HG03521 (cell line): ENCODE measurements at regions not wholly inside any gene's neighbourhood (a gene's known extent, or its start where the extent isn't known, plus 50 kb on each side); places are given as distances from the start of the nearest gene placed in this dataset.

Experiments
- ATAC-seq: cut with Tn5 transposase; IDR thresholded peaks from one replicate; pipeline ENCODE4 v1.9.1; 2021; ENCODE audit warnings: mild to moderate bottlenecking, moderate library complexity; ENCODE audit not compliant: unreplicated experiment

DNA sequence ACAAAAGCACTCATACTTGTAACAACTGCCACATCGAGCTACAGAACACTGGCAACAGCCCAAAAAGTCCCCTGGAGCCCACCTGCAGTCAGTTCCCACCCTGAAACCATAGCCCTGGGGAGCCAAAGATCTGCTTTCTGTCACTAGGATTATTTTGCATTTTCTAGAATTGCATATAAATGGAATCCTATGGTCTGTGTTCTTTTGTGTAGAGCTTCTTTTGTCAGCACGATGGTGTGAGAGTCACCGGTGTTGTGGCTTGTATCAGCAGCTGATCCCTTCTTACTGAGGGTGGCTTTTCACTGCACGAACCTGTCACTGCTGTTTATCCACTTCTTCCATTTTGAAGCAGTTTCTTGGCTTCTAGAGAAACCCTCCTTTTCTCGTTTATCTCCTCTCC is 60.1 kb upstream of the PRR23E start:
- no peak for ATAC-seq

DNA sequence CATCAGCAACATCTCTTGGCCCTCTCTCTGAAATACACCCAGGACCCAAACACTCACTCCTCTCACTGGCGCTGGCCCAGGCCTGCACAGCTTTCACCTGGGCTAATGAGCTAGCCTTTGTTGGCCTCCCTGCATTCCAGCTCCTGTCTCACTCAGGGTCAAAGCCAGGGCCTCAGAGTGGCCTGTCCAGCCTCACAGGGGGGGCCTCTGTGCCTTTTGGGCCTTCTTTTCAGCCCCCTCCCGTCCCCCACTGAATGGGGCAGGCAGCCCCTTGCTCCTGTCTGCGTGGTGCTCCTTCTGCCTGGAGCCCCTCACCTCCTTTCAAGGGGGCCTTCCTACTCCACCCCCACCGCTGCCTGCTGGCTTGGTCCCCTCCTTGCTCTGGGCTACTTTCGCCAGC is 59.0 kb upstream of the PRR23E start:
- ATAC-seq: no peak

DNA sequence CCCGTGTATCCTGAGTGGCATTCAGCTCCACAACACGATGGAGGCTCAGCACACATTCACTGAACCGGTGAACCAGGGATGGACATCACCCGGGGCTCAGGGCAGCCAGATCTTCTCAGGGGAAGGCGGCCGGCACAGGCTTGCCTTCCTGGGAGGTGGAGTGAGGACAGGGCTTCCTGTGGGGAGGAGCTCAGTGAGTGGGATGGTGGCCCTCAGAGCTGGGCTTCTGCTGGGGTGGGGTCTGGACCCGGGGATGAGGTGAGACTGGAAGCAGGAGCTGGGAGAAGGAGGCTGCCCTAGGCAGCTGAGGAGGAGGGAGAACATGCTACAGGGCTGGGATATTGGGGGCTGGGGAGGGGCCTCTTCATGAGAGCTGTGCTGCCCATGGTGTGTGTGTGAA is 58.5 kb upstream of the PRR23E start:
- no peak for ATAC-seq

DNA sequence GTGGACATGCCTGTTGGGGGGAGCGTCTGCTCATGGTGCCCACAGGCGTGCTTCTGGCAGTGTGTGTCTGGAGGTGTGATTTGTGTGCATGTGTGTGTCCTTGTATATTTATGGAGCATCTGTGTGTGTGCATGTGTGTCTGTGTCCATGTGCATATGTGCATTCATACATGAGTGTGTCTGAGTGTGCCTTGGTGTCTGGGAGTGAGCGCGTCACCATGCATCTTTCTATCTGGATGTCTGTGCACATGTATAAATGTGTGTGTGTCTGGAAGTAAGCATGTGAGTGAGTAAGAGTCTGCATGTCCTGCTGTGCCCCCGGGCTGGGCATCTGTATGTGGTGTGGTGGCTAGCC is 58.1 kb upstream of the PRR23E start:
- ATAC-seq: no peak

DNA sequence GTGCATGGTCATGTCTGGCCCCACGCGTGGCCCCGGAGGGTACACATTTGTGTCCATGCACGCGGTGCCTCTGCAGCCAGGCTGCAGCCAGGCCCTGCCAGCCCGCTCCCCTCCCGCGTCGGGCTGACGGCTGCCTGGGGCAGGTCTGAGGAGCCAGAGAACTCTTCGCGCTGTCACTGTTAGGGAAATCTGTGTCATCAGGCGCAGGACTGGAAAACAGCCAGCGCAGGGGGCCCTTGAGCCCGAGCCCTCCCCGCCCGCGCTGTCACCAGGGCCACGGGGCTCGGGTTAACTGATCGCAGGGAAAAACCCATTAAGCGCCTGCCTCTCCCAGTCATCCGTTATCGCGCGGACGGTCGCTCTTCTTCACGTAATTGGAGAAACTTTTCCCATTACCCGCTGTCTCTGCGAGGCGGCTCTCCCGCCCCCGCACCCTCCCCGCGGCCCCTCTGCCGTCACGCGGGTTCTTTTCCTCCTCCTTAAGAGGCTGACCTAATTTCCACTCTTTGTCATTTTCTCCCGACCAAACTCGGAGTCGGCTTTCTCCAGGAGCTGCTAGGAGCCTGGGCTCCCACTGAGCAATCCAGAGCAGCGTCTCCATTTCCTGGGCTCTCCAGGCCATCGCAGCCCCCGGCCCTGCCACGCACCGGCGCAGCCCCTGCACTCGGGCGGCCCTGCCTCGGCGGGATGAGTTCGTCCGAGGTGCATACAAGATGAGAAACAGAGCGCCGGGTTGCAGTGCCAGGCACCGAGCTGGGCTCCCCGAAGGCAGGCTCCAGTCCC is 57.5 kb upstream of the PRR23E start:
- no peak for ATAC-seq

DNA sequence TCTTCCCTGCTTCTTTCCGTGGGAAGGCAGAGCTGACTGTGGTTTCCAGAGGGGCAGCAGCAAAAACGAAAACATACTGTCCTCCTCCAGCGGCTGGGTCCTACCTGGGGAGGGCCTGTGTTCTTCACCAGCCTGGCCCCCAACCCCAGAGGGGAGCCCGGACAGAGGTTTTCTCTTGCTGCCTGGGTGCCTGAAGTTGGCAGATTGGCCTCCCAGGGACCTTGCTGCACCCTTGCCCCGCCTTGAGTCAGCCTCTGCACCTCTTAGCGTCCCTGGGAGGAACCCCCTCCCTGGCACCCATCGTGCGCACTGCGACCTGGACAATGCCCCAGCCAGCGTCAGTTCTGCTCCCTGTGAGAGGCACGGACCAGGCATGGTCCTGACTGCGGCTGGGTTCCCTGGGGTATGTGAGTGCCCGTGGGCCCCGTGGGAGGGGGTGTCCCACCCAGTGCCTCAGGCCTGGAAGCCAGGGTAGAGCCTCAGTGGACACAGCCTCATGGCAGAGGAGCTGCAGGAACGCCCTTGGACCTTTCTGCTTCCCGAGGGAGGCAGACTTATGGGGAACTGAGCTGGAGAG is 56.8 kb upstream of the PRR23E start:
- no peak for ATAC-seq

DNA sequence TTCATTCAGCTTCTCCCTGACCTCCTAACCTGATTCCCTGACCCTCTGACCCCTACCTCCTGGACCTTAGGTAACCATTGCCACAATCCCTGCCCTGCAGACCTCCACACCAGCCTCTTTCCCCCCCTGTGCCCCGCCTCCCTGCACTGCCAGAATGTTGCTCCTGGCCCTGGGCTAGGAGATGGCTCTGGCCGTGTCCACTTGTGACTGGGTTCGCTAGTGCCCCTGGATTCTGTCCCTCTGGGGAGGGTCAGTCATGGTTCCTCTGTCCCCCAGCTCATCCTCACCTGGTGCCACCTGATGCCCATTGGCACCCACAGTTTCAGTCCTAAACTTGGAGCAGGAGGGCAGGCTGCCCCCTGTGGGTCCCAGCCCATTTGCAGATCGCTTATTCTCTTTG is 56.2 kb upstream of the PRR23E start:
- ATAC-seq: no peak

DNA sequence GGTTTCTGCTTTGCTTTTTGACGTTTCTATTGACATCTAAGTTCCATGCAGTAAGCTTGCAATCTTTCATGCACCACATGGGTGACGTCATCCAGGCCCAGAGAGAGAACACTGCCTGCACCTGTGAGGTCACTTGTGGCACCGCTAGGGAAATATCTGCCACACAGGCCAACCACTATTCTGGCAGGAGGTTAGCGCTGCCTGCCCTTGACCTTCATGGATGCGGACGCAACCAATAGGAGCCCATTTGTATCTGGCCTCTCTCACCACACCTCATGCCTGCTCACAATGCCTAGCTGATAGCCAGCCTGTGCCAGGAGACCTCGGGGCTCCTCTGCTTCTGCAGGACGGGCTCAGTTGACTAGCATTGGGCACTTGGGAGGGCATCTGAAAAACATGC is 55.8 kb upstream of the PRR23E start:
- no peak for ATAC-seq

DNA sequence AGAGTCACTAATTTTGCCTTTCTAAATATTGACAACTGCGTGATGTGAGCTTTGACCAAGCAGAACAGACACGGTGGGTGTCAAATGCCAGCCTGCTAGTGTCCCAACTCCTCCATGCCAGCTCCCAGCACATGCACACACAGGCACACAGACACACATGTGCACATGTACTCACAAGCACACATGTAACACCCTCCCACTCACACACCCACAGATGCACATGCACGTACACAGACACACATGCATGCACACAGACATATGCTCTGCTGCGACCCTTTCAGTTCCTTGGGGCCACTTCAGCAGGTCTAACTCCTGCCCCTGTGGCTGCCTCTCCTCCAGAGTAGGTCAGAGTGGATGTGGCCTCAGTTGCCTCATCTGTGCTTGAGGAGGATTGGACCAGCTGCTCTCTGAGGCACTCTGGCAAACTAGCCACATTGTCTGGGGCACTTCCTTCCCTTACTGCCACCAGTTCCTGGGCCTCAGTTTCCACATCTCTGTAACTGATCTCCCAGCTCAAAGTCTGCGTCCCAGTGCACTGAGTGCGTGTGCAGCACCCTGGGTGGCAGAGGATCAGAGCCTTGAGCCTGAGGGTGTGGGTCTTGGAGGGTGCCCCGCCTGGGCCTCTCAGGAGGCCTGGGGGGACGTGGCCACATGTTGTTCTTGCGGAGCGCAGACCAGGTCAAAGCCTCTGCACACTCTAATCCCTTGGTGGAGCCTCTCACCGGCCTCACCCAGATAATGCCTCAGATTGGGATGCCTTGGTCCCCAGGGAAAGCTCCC is 55.0 kb upstream of the PRR23E start:
- no peak for ATAC-seq

DNA sequence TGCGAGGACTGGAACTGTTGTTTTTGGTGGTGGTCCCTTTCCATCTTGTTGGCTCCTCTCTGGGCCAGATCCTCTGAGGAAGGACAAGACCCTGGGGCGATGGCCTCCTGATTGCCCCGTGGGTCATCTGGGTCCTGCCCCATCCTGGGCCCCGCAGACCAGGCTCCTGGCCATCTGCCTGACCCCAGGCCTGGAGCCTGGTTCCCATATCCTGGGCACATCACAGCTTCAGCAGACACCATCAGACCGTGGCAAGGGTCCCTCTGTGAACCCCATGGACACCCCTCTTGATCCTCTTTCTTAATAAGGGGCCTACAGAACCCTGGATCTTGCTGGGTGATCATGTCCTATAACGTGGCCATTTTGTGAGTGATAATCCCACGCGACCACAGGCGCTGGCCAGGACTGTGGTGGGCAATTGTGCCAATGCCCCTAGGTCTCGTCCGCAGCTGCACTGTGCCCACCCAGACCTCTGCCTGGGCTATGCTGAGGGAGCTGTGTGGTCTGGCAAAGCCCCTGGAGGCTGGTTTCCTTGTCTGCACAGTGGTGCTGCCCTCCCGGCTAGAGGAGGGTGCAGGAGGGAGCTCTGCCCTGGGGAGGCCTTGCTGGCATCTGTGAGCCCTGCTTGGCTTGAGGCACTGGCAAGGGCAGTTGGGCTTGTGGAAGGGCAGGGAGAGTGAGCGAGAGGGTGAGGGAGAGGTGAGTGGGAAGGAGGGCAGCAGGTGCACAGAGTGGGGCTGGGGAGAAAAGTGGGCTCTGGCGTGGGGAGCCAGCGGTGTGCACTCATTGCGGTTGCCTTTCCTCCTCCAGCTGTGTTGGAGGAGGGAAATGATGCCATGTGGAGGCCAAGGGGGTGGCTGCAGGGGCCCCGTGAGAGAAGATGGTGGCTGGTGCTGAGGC is 53.1 kb upstream of the PRR23E start:
- ATAC-seq: no peak

DNA sequence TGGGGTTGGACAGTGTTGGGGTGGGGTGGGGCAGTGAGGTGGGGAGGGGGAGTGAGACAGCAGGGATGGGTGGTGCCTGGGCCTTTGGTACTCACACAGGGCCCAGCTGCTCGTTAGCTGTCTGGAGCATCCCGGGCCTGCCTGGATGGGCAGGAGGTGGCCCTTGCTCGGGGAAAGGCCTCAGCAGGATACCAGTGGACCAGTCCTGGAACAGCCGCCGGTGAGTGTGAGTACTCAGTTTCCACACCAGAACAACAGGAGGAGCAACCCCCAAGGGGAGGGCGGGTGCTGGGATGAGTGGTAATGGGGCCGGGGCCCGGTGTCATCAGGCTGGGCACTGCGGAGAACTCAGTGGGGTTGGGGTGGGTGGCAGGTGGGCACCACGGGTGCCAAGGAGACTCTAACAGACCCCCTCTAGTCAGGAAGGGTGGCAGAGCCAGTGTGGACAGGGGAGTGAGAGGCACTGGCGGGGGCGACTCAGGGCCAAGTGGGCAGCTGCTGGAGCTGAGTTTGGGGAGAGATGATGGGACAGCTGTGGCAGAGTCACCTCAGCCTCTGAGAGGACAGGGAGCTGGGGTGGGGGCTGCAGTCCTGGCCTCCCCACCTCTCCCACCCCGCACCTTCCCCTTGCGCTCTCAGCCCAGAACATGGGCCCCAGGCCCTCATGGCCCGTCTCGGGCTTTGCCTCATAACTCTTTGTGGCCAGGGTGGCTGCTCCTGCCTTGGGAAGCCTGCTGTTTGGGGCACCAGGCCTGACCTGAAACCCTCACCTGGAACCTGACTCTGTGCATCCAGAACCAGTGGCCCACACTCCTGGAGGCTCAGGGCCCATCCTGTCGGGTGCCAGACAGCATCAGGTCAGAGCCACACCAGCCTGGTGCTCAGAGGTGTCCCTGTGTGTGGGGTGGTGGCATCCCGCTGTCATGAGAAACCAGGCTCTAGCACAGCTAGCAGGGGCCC is 52.1 kb upstream of the PRR23E start:
- no peak for ATAC-seq

DNA sequence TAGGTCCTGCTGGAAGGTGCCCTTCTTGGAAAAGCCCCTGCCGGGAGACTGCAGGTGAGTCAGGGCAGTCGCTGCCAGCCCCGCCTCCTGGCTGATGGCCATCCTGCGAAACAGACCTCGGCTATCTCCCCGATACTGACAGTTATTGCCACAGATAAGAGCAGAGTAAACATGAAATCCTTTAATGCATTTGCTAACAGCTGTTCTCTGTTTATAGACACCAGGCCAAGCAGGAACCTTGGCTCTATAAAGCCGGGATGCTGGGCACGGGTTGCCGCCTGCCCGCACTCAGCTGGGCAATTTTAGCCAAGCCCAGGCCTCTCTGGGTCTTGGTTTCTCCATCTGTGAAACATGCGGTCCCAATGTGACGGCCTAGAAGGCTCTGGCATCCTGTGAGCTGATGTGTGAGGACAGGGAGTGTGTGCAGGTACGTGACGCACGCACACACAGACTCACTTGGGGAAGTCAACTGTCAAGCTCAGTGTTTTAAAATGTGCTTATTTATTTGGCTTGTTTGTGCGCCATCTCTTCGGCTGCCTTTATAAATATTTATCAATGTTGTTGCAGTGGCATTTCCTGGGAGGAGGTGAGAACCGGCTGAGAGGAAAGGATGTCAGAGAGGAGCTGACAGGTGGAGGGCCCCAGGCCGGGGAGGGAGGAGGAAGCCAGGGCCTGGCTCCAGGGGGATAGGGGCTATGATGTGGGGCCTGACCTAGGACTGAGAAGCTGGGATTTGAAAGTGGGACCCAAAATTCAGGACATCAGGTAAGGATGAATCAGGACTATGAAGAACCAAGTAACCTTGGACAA is 50.8 kb upstream of the PRR23E start:
- no peak for ATAC-seq
